ENCODE measurements at regions not wholly inside any gene's neighbourhood (a gene's known extent, or its start where the extent isn't known, plus 50 kb on each side); places are given as distances from the start of the nearest gene placed in this dataset.

- no peak for ATAC-seq
- ChIA-PET CTCF (no interaction called here), POLR2A (no interaction called here)
- intact Hi-C loops (cut with DNase I, micrococcal nuclease), result no loop called here
- Mint-ChIP-seq H3K27ac (no peak overlapping the region), H3K4me1 (no peaks in the 10 kb centered on the region), H3K27me3 (peaks cover 6% of the 10 kb centered on the region), H3K4me3 (no peak overlapping the region), H3K9me3 (ENCODE audit: low read depth) (no peaks in the 10 kb centered on the region), H3K36me3 (ENCODE audit: low read depth) (no peaks in the 10 kb centered on the region)
- DNase-seq, result no peak
Observed at GRCh38 chr13:78383071-78383484, 220.3 kb downstream of the POU4F1 start.

GRCh38 chr13:78382491-78382890, 220.9 kb downstream of the POU4F1 start:
- H3K4me1 Mint-ChIP-seq, result no peaks in the 10 kb centered on the region
- ChIA-PET CTCF (no interaction called here), POLR2A (no interaction called here)
- H3K27ac Mint-ChIP-seq, result no peak overlapping the region
- intact Hi-C loops (cut with DNase I, micrococcal nuclease), result no loop called here
- DNase-seq (no peak), ATAC-seq (no peak)
- no peaks in the 10 kb centered on the region for H3K36me3 Mint-ChIP-seq (ENCODE audit: low read depth)
- no peaks in the 10 kb centered on the region for H3K9me3 Mint-ChIP-seq (ENCODE audit: low read depth)
- H3K27me3 Mint-ChIP-seq, result peaks cover 6% of the 10 kb centered on the region
- no peak overlapping the region for H3K4me3 Mint-ChIP-seq

DNA sequence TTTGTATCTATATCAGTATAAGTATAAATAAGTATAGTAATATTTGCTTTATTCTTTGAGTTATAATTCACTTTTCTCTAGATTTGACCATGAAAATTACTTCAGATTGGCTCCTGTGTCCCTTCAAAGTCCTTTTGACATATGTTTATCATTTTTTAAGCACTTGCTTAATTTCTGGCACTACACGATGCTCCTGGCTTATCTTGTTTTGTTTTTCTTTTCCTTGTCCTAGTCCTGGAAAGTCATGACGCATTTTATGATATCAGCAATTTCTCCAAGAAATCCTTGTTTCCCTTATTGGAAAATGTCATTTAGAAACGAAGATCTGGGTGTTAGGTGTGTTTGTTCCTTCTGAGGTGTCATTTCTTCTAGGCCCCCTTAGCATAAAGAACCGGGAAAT, 226.5 kb downstream of the POU4F1 start:
- Mint-ChIP-seq H3K36me3 (ENCODE audit: low read depth) (no peaks in the 10 kb centered on the region), H3K27me3 (peaks cover 2% of the 10 kb centered on the region), H3K4me3 (no peak overlapping the region), H3K9me3 (ENCODE audit: low read depth) (no peaks in the 10 kb centered on the region), H3K4me1 (no peaks in the 10 kb centered on the region), H3K27ac (no peak overlapping the region)
- POLR2A ChIA-PET, result no interaction called here
- ATAC-seq (no peak), DNase-seq (no peak)
- intact Hi-C loops (cut with DNase I, micrococcal nuclease), result no loop called here
- CTCF ChIA-PET, result no interaction called here

DNA sequence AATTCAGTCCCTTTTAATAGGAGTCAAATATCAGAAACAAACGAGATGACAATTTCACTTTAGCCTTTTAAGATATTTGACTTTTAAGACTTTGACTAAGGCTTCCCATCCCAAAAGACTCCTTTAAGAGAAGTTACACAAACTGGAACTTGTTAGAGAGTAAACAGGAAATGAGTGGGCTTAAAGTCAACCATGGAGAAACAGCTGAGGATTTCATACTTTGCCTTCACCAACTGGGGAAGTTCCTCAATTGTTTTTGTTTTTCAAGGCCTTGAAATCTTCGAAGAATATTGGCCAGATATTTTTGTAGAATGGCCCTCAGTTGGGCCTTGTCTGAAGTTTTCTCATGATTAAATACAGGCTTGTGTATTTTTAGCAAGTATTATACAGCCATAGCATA, 227.3 kb downstream of the POU4F1 start:
- intact Hi-C loops (cut with DNase I, micrococcal nuclease), result no loop called here
- H3K27me3 Mint-ChIP-seq, result peaks cover 2% of the 10 kb centered on the region
- DNase-seq (no peak), ATAC-seq (no peak)
- no peaks in the 10 kb centered on the region for H3K36me3 Mint-ChIP-seq (ENCODE audit: low read depth)
- ChIA-PET POLR2A (no interaction called here), CTCF (no interaction called here)
- H3K27ac Mint-ChIP-seq, result no peak overlapping the region
- H3K9me3 Mint-ChIP-seq (ENCODE audit: low read depth), result no peaks in the 10 kb centered on the region
- no peaks in the 10 kb centered on the region for H3K4me1 Mint-ChIP-seq
- no peak overlapping the region for H3K4me3 Mint-ChIP-seq

DNA sequence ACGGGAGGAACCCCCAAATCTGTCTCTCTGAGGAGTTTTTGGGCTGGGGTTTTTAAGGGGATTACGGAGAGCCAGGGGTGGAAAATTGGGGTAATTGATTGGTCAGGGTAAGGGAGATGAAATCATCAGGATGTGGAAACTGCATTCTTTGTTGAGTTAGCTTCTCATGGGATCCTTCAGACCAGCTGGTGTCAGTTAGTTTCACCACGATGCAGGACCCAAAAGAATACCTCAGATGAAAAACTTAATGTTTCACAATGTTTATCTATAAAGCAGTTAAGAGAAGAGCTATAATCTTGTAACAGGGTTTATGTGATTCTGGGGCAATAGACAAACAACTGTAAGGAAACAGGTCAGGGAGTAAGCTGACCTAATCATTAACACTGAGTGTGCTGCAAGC, 230.8 kb downstream of the POU4F1 start:
- no peaks in the 10 kb centered on the region for H3K27me3 Mint-ChIP-seq
- intact Hi-C loops (cut with DNase I, micrococcal nuclease), result no loop called here
- ChIA-PET POLR2A (no interaction called here), CTCF (interaction anchor here (0.7 kb wide), 1 partner anchor 114 kb away, joined by 3 read pairs; no protein-coding TSS in a partner anchor)
- ATAC-seq (no peak), DNase-seq (no peak)
- no peak overlapping the region for H3K27ac Mint-ChIP-seq
- no peaks in the 10 kb centered on the region for H3K36me3 Mint-ChIP-seq (ENCODE audit: low read depth)
- H3K4me1 Mint-ChIP-seq, result no peaks in the 10 kb centered on the region
- no peak overlapping the region for H3K4me3 Mint-ChIP-seq
- H3K9me3 Mint-ChIP-seq (ENCODE audit: low read depth), result no peaks in the 10 kb centered on the region

DNA sequence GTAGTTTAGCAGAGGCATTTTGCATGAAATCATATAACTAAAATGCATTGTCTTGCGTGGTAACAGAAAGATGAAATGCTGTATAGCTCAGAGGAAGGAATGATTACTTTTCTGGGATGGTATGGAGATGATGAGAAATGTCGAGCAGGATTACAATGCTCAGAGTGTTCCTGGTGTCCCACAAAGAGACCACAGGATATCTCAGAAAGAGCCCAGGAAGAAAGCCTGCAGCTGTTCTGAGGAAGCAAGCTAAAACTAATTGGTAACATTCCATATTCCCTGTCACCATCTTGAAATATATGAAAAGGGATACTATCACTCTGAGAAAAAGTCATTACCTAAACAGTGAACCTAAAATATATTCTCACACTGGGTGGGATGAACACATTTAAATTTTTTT, 233.1 kb downstream of the POU4F1 start:
- ChIA-PET POLR2A (no interaction called here), CTCF (no interaction called here)
- no peak overlapping the region for H3K27ac Mint-ChIP-seq
- no peaks in the 10 kb centered on the region for H3K36me3 Mint-ChIP-seq (ENCODE audit: low read depth)
- no peaks in the 10 kb centered on the region for H3K4me1 Mint-ChIP-seq
- no peak for DNase-seq
- H3K9me3 Mint-ChIP-seq (ENCODE audit: low read depth), result no peaks in the 10 kb centered on the region
- intact Hi-C loops (cut with DNase I, micrococcal nuclease), result no loop called here
- no peak overlapping the region for H3K4me3 Mint-ChIP-seq
- H3K27me3 Mint-ChIP-seq, result no peaks in the 10 kb centered on the region
- no peak for ATAC-seq

DNA sequence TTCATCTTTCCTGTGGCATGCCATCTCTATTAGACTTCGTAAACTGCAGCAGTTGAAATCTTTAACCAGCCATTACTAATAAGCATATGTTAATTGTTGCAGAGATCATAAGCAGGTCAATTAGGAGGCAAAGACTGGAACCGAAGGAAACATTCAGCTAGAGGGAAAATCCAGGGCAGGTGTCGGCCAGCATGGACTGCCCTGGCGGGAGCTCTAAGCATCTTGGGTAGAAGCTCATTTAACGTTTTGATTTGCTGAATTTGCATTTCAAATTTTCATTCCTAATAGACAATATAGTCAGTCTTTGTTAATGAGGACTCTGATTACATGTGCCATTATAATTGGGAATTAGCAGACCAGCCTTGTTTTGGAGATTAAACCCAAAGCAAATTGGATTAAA, 238.6 kb downstream of the POU4F1 start:
- Mint-ChIP-seq H3K4me3 (no peak overlapping the region), H3K36me3 (ENCODE audit: low read depth) (no peaks in the 10 kb centered on the region), H3K27ac (no peak overlapping the region), H3K4me1 (no peaks in the 10 kb centered on the region), H3K9me3 (ENCODE audit: low read depth) (no peaks in the 10 kb centered on the region), H3K27me3 (no peaks in the 10 kb centered on the region)
- CTCF ChIA-PET, result interaction anchor here (1.4 kb wide), 1 partner anchor 8 kb away, joined by 4 read pairs; no protein-coding TSS in a partner anchor
- POLR2A ChIA-PET, result no interaction called here
- ATAC-seq, result no peak
- DNase-seq, result no peak
- intact Hi-C loops (cut with DNase I, micrococcal nuclease), result no loop called here

- intact Hi-C loops (cut with DNase I, micrococcal nuclease), result no loop called here
- DNase-seq (no peak), ATAC-seq (no peak)
- no peak overlapping the region for H3K27ac Mint-ChIP-seq
- no peaks in the 10 kb centered on the region for H3K36me3 Mint-ChIP-seq (ENCODE audit: low read depth)
- H3K27me3 Mint-ChIP-seq, result no peaks in the 10 kb centered on the region
- POLR2A ChIA-PET, result no interaction called here
- H3K4me3 Mint-ChIP-seq, result no peak overlapping the region
- no peaks in the 10 kb centered on the region for H3K9me3 Mint-ChIP-seq (ENCODE audit: low read depth)
- CTCF ChIA-PET, result no interaction called here
- no peaks in the 10 kb centered on the region for H3K4me1 Mint-ChIP-seq
Observed at GRCh38 chr13:78341032-78341431, 262.3 kb downstream of the POU4F1 start.

DNA sequence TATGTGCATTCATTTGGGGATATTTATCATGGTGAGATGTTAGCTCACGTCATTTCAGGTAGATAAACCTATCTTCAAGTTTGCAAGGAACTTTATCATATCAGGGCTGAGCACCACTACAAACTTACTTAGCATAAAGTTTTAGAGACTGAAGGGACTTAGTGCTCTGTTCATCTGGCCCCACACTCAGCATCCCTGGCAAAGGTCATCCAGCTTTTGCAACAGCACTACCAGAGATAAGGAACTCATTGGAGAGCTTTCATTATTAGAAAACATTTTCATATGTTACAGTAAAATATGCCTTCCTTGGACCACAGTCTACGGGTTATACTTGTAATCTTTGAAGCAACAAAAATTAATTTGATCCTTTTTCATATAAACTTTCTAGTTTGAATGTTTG, 263.4 kb downstream of the POU4F1 start:
- H3K27ac Mint-ChIP-seq, result no peak overlapping the region
- ATAC-seq (no peak), DNase-seq (no peak)
- no peaks in the 10 kb centered on the region for H3K4me1 Mint-ChIP-seq
- ChIA-PET CTCF (no interaction called here), POLR2A (no interaction called here)
- H3K36me3 Mint-ChIP-seq (ENCODE audit: low read depth), result no peaks in the 10 kb centered on the region
- H3K9me3 Mint-ChIP-seq (ENCODE audit: low read depth), result no peaks in the 10 kb centered on the region
- peaks cover 3% of the 10 kb centered on the region for H3K27me3 Mint-ChIP-seq
- no peak overlapping the region for H3K4me3 Mint-ChIP-seq
- intact Hi-C loops (cut with DNase I, micrococcal nuclease), result no loop called here

GRCh38 chr13:78334059-78334458, 269.3 kb downstream of the POU4F1 start:
- ChIA-PET CTCF (no interaction called here), POLR2A (no interaction called here)
- ATAC-seq, result no peak
- Mint-ChIP-seq H3K9me3 (ENCODE audit: low read depth) (no peaks in the 10 kb centered on the region), H3K27me3 (peaks cover 6% of the 10 kb centered on the region), H3K27ac (no peak overlapping the region), H3K4me1 (no peaks in the 10 kb centered on the region), H3K4me3 (no peak overlapping the region), H3K36me3 (ENCODE audit: low read depth) (no peaks in the 10 kb centered on the region)
- intact Hi-C loops (cut with DNase I, micrococcal nuclease), result no loop called here
- no peak for DNase-seq

- intact Hi-C loops (cut with DNase I, micrococcal nuclease), result no loop called here
- Mint-ChIP-seq H3K4me3 (no peak overlapping the region), H3K36me3 (ENCODE audit: low read depth) (no peaks in the 10 kb centered on the region), H3K27ac (no peak overlapping the region), H3K4me1 (no peaks in the 10 kb centered on the region), H3K9me3 (ENCODE audit: low read depth) (no peaks in the 10 kb centered on the region), H3K27me3 (peaks cover 6% of the 10 kb centered on the region)
- ATAC-seq (no peak), DNase-seq (no peak)
- ChIA-PET CTCF (no interaction called here), POLR2A (no interaction called here)
Observed at GRCh38 chr13:78326633-78327032, 276.7 kb downstream of the POU4F1 start.

DNA sequence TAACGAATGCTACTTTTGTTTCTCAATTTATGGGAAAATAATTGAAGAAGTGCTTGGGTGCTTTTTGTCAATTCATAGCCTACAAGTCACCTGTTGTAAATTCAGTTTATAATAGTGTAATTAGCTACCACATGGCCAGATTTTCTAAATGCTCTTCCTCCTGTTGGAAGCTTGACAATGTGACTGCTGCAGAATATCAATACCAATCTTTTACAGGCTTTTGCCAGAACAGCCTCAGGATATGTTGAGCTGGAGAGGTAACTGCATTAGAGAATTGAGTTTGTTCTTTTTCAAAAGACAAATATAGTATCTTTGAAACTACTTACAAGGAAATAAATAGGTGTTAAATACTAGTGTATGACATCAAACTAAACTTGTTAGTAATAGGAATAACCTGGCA, 277.8 kb downstream of the POU4F1 start:
- Mint-ChIP-seq H3K27ac (no peak overlapping the region), H3K27me3 (peaks cover 6% of the 10 kb centered on the region), H3K4me3 (no peak overlapping the region), H3K9me3 (ENCODE audit: low read depth) (no peaks in the 10 kb centered on the region), H3K36me3 (ENCODE audit: low read depth) (no peaks in the 10 kb centered on the region), H3K4me1 (no peaks in the 10 kb centered on the region)
- ATAC-seq (no peak), DNase-seq (no peak)
- intact Hi-C loops (cut with DNase I, micrococcal nuclease), result no loop called here
- POLR2A ChIA-PET, result no interaction called here
- CTCF ChIA-PET, result interaction anchor here (1.1 kb wide), 1 partner anchor 46 kb away, joined by 3 read pairs; no protein-coding TSS in a partner anchor

GRCh38 chr13:78323848-78324247, 279.5 kb downstream of the POU4F1 start:
- ATAC-seq (no peak), DNase-seq (no peak)
- Mint-ChIP-seq H3K27ac (no peak overlapping the region), H3K4me1 (no peaks in the 10 kb centered on the region), H3K36me3 (ENCODE audit: low read depth) (no peaks in the 10 kb centered on the region), H3K4me3 (no peak overlapping the region), H3K9me3 (ENCODE audit: low read depth) (no peaks in the 10 kb centered on the region), H3K27me3 (peaks cover 6% of the 10 kb centered on the region)
- POLR2A ChIA-PET, result no interaction called here
- intact Hi-C loops (cut with DNase I, micrococcal nuclease), result no loop called here
- CTCF ChIA-PET, result no interaction called here
